A673 (cell line): ENCODE measurements at regions not wholly inside any gene's neighbourhood (a gene's known extent, or its start where the extent isn't known, plus 50 kb on each side); places are given as distances from the start of the nearest gene placed in this dataset.

Source experiments
- BruUV-seq: library from RNA; stranded (reverse); fragments of 400-500 nt; replicated peaks from 2 replicates; lab custom pipeline; 2021; lab: Mats Ljungman, UMichigan
- CTCF ChIA-PET: fragments of 300-600 bp; sonication (Branson Sonifier 250); formaldehyde crosslinking; loops from one replicate; lab custom pipeline; 2022; ENCODE audit warnings: antibody characterized with exemption; lab: Charles Lee
- POLR2A ChIA-PET: fragments of 300-600 bp; sonication (Branson Sonifier 250); formaldehyde crosslinking; loops from one replicate; lab custom pipeline; 2022; ENCODE audit warnings: antibody characterized with exemption; ENCODE audit not compliant: low non-redundant PET; lab: Charles Lee
- DNase-seq: peaks from one replicate; pipeline ENCODE4 v3.0.0-alpha.2; 2015; ENCODE audit warnings: low spot score
- H3K27ac ChIP-seq: fragments of 200-600 bp; sonication (generic); 2 replicates; pipeline ENCODE4 v1.5.1; 2016; ENCODE audit warnings: mixed run types, low read depth, mild to moderate bottlenecking, mixed read lengths, antibody characterized with exemption, low read length; ENCODE audit not compliant: poor library complexity, severe bottlenecking
- H3K27me3 ChIP-seq: fragments of 200-600 bp; sonication (generic); replicated peaks from 2 replicates; pipeline ENCODE4 v1.6.1; 2017; ENCODE audit warnings: mixed run types, low read depth, mild to moderate bottlenecking, mixed read lengths, antibody characterized with exemption, low read length; ENCODE audit not compliant: insufficient read depth, poor library complexity
- H3K36me3 ChIP-seq: fragments of 200-600 bp; sonication (generic); 2 replicates; pipeline ENCODE4 v1.6.1; 2016; ENCODE audit warnings: mixed run types, mild to moderate bottlenecking, mixed read lengths, antibody characterized with exemption, low read length; ENCODE audit not compliant: insufficient read depth, poor library complexity, severe bottlenecking
- H3K4me1 ChIP-seq: fragments of 200-600 bp; sonication (generic); 2 replicates; pipeline ENCODE4 v1.6.1; 2017; ENCODE audit warnings: mixed run types, mild to moderate bottlenecking, mixed read lengths, antibody characterized with exemption, low read length; ENCODE audit not compliant: insufficient read depth, poor library complexity, severe bottlenecking
- H3K4me3 ChIP-seq: fragments of 200-600 bp; sonication (generic); 2 replicates; pipeline ENCODE4 v1.5.1; 2016; ENCODE audit warnings: low read depth, mixed run types, mild to moderate bottlenecking, mixed read lengths, low read length; ENCODE audit not compliant: poor library complexity, severe bottlenecking
- H3K9me3 ChIP-seq: fragments of 200-600 bp; sonication (generic); 2 replicates; pipeline ENCODE4 v1.6.1; 2016; ENCODE audit warnings: mixed run types, low read depth, mild to moderate bottlenecking, mixed read lengths, antibody characterized with exemption, low read length; ENCODE audit not compliant: poor library complexity, severe bottlenecking
- EZH2 ChIP-seq: fragments of 200-600 bp; sonication (generic); IDR thresholded peaks from 2 replicates; pipeline ENCODE4 v1.6.1; 2017; ENCODE audit warnings: borderline replicate concordance, low read depth, mild to moderate bottlenecking, mixed read lengths, antibody characterized with exemption, low read length; ENCODE audit not compliant: poor library complexity, severe bottlenecking
- intact Hi-C: fragments of 100-400 bp; cut with micrococcal nuclease; formaldehyde crosslinking; loops from one replicate; pipeline ENCODE4 v1.10.0; 2022; ENCODE audit not compliant: unreplicated experiment
- TF ChIP-seq, protein P1 (sequence below): fragments of 300-800, 200-600 bp; sonication (generic); conservative IDR thresholded peaks from 2 replicates; pipeline ENCODE4 v1.5.1; 2017; ENCODE audit warnings: low read depth, mild to moderate bottlenecking, antibody characterized with exemption, low read length, moderate library complexity, mixed read lengths

DNA sequence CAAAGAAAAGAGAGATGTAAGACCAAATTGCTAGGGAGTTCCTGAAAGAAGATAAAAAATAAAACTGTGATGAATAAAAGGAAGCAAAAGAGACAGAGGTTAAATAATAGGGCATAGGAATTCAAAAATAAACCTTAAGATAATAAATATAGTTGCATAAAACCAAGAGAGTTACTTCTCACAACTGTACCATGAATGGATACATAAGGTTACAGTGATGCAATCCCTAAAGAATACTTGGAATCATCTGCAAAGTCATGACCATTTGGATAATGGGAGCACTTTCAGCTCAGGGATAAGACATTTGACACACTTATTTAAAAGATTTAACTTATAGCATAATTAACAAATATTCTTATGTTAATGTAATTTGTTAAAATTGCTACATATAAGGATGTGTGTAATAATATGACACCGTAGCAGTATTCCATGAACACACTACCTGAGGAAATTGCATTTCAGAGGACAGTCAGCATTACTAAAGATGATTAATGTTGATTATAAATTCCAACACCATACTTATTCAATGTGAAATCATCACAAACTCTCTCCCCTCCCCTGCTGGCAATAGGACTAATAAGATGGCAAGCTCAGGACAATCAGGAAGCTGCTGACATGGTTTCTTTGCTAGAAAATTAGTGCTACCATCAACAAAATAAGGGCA lies 202.1 kb upstream of the AKR1E2 start:
- intact Hi-C loops, result no loop called here
- CTCF ChIA-PET, result no interaction called here
- TF ChIP-seq EZH2, result no peak
- TF ChIP-seq, protein P1, sequence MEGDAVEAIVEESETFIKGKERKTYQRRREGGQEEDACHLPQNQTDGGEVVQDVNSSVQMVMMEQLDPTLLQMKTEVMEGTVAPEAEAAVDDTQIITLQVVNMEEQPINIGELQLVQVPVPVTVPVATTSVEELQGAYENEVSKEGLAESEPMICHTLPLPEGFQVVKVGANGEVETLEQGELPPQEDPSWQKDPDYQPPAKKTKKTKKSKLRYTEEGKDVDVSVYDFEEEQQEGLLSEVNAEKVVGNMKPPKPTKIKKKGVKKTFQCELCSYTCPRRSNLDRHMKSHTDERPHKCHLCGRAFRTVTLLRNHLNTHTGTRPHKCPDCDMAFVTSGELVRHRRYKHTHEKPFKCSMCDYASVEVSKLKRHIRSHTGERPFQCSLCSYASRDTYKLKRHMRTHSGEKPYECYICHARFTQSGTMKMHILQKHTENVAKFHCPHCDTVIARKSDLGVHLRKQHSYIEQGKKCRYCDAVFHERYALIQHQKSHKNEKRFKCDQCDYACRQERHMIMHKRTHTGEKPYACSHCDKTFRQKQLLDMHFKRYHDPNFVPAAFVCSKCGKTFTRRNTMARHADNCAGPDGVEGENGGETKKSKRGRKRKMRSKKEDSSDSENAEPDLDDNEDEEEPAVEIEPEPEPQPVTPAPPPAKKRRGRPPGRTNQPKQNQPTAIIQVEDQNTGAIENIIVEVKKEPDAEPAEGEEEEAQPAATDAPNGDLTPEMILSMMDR, result no peak

DNA sequence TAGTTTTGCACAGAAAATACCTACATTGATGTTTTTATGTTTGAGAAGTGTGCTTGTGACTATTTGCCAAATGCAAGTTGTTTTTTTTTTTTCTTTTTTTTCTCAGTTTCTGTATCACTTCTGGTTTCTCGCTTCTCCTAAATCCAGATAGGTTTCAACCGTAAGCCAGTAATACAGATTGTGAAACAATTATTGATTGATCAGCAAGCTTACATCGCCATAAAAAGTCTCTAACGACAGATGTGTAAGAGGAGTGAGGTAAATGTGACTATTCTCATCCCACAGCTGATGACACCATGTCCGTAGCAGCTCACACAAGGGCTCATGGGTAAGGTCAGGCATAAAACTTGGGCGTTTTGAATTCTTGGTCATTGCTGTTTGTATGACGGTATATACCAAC lies 202.8 kb upstream of the AKR1E2 start:
- DNase-seq, result no peak
- Histone ChIP-seq H3K4me1 (no peaks in the 10 kb centered on the region), H3K27ac (no peak overlapping the region), H3K27me3 (peaks cover 16% of the 10 kb centered on the region), H3K4me3 (no peak overlapping the region), H3K9me3 (no peaks in the 10 kb centered on the region), H3K36me3 (no peaks in the 10 kb centered on the region)
- ChIA-PET CTCF (no interaction called here), POLR2A (no interaction called here)
- BruUV-seq, result no TSS peak
- TF ChIP-seq, protein P1, result no peak
- TF ChIP-seq EZH2, result no peak
- intact Hi-C loops, result no loop called here

More for the DNA sequence above, 202.1 kb upstream of the AKR1E2 start:
- DNase-seq, result no peak
- peaks cover 9% of the 10 kb centered on the region for H3K27me3 ChIP-seq
- no peaks in the 10 kb centered on the region for H3K4me1 ChIP-seq
- no peak overlapping the region for H3K4me3 ChIP-seq
- H3K9me3 ChIP-seq, result no peaks in the 10 kb centered on the region
- H3K27ac ChIP-seq, result no peak overlapping the region
- BruUV-seq, result no TSS peak
- H3K36me3 ChIP-seq, result no peaks in the 10 kb centered on the region
- POLR2A ChIA-PET, result no interaction called here

DNA sequence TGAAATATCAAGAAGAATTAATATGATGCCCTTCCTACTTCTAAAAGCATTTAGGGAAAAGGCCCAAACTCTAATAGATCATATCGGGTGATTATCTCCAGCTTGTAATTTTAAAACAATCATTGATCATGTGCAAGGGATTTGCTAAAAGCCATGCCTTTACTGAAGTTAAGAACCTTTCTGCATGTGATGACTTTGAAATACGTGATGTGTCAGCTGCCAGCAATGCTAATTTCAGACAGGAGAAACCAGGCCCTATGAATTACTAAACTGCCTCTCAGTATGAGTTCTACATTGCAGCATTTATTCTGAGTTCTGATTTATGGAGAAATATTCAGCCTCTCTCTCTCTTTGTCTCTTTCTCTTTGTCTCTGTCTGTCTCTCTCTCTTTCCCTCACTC lies 203.6 kb upstream of the AKR1E2 start:
- Histone ChIP-seq H3K4me3 (no peak overlapping the region), H3K36me3 (no peaks in the 10 kb centered on the region), H3K4me1 (no peaks in the 10 kb centered on the region), H3K9me3 (no peaks in the 10 kb centered on the region), H3K27ac (no peak overlapping the region), H3K27me3 (peaks cover 17% of the 10 kb centered on the region)
- ChIA-PET POLR2A (no interaction called here), CTCF (no interaction called here)
- intact Hi-C loops, result no loop called here
- no peak for DNase-seq
- no TSS peak for BruUV-seq
- TF ChIP-seq EZH2, result no peak
- TF ChIP-seq, protein P1, result no peak
